ENCODE measurements at regions not wholly inside any gene's neighbourhood (a gene's known extent, or its start where the extent isn't known, plus 50 kb on each side); places are given as distances from the start of the nearest gene placed in this dataset.

DNA sequence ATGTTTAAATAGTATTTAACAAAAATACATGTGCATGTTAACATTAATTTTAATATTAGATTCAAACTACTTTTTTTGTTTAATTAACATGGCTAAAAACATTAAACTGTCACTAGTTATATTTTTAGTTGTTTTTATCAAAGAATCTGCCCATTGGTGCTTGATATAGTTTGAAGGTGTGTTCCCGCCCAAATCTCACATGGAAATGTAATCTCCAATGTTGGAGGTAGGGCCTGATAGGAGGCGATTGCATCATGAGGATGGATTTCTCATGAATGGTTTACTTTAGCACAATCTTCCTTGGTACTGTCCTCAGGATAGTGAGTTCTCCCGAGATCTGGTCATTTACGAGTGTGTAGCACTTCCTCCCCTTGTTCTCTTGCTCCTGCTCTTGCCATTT is 2459.4 kb downstream of the PCDH9 start:
- 93 to 96% methylated on average over 4 of the region's 4 CpGs for WGBS, 2 donors
- H3K9me3 ChIP-seq = no peaks in the 10 kb centered on the region
- no peak for TF ChIP-seq POLR2A (IDR thresholded peaks at IDR 0.05)
- TF ChIP-seq, protein P1, sequence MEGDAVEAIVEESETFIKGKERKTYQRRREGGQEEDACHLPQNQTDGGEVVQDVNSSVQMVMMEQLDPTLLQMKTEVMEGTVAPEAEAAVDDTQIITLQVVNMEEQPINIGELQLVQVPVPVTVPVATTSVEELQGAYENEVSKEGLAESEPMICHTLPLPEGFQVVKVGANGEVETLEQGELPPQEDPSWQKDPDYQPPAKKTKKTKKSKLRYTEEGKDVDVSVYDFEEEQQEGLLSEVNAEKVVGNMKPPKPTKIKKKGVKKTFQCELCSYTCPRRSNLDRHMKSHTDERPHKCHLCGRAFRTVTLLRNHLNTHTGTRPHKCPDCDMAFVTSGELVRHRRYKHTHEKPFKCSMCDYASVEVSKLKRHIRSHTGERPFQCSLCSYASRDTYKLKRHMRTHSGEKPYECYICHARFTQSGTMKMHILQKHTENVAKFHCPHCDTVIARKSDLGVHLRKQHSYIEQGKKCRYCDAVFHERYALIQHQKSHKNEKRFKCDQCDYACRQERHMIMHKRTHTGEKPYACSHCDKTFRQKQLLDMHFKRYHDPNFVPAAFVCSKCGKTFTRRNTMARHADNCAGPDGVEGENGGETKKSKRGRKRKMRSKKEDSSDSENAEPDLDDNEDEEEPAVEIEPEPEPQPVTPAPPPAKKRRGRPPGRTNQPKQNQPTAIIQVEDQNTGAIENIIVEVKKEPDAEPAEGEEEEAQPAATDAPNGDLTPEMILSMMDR (IDR thresholded peaks at IDR 0.05) = no peak
- H3K36me3 ChIP-seq = no peaks in the 10 kb centered on the region
- H3K4me1 ChIP-seq = no peaks in the 10 kb centered on the region
- intact Hi-C loops (cut with DNase I) = no loop called here
- no peak for DNase-seq
- H3K4me3 ChIP-seq (replicated peaks in 1 of 3) = no peak overlapping the region
- no peak overlapping the region for H3K27ac ChIP-seq
- H3K27me3 ChIP-seq = no peaks in the 10 kb centered on the region

DNA sequence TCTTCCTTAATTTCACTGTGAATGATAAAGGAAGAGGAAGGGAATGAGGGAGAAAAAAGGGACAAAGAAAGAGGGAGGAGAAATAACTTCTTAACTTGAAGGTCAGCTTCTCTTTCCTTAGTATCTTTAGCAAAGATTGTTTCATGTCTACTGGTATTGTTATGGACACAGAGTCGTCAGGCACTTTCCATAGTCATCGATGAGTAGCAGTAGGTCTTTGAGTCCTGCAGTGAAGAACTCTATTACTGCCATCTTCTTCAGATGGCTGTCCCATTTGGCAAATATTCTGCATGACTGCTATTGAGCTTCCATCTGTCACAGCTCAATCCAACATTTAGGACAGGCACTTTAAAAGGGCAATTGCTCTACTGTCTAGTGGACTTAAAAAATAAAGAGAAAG is 2463.1 kb downstream of the PCDH9 start:
- H3K27me3 ChIP-seq = no peaks in the 10 kb centered on the region
- H3K27ac ChIP-seq = no peak overlapping the region
- TF ChIP-seq POLR2A (IDR thresholded peaks at IDR 0.05) = no peak
- TF ChIP-seq, protein P1 (IDR thresholded peaks at IDR 0.05) = no peak
- no peaks in the 10 kb centered on the region for H3K4me1 ChIP-seq
- no peak overlapping the region for H3K4me3 ChIP-seq (replicated peaks in 1 of 3)
- 71 to 78% methylated on average over 2 of the region's 2 CpGs for WGBS, 2 donors
- no peaks in the 10 kb centered on the region for H3K9me3 ChIP-seq
- intact Hi-C loops (cut with DNase I) = no loop called here
- no peaks in the 10 kb centered on the region for H3K36me3 ChIP-seq
- DNase-seq = no peak

DNA sequence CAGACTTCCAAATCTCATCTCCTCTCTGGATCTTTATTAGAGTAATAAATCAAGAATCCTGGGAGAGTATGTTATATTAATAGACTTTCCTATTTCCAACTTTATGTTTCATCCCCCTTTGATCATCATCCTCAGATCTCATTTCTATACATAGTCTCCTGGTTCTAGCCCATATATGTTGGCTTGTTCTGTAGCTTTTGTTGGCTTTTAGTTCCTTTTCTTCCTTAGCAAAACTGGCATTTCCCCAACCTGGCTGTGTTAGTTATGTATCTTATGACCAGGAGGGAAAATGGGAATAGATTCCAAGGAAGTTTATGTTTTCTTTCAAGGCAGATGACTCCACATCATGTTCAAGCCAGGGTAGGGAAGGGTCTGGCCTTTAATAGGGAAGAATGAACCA is 2464.5 kb downstream of the PCDH9 start:
- no peak for DNase-seq
- no peak for TF ChIP-seq POLR2A (IDR thresholded peaks at IDR 0.05)
- TF ChIP-seq, protein P1 (IDR thresholded peaks at IDR 0.05) = no peak
- Histone ChIP-seq H3K36me3 (no peaks in the 10 kb centered on the region), H3K4me1 (no peaks in the 10 kb centered on the region), H3K4me3 (replicated peaks in 1 of 3) (no peak overlapping the region), H3K27ac (no peak overlapping the region), H3K27me3 (no peaks in the 10 kb centered on the region), H3K9me3 (no peaks in the 10 kb centered on the region)
- intact Hi-C loops (cut with DNase I) = no loop called here

DNA sequence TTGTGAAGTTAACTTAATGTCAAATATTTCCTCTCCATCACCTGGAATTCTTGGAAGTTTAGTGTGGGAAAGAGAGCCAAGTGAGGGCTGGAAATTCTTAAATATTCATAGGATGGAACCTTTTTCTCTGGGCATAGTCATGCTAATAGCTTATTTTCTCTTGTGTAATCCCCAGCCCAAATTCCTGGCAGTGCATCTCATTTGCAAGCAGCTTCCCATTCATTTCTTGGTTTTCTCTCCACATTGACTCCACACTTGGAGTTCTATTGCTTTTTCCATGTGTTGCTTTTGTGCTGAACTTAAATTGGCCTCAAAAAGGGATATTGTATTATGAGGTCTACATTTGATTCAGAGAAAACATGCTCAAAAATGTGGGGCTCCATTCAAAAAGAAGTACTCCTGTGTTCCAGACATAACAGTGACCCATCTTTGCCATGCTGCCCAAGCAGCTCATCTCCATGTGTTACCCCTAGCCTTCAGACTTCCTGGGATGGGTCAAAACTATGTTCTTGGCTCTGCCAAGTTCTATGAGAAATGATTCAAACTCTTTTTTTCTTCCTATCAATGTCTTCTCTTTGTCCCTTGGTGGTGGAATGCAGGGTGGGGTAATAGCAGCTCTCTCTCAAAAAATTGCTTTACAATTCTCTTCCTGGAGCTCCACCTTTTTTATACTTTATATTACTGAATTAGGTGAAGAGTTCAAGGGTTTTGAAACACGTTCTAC is 2471.5 kb downstream of the PCDH9 start:
- H3K36me3 ChIP-seq = no peaks in the 10 kb centered on the region
- TF ChIP-seq, protein P1 (IDR thresholded peaks at IDR 0.05) = no peak
- TF ChIP-seq POLR2A (IDR thresholded peaks at IDR 0.05) = no peak
- H3K4me3 ChIP-seq (replicated peaks in 1 of 3) = no peak overlapping the region
- intact Hi-C loops (cut with DNase I) = no loop called here
- no peaks in the 10 kb centered on the region for H3K9me3 ChIP-seq
- no peaks in the 10 kb centered on the region for H3K4me1 ChIP-seq
- no peak overlapping the region for H3K27ac ChIP-seq
- DNase-seq = no peak
- 81 to 84% methylated on average over 1 of the region's 1 CpG for WGBS, 2 donors
- no peaks in the 10 kb centered on the region for H3K27me3 ChIP-seq

DNA sequence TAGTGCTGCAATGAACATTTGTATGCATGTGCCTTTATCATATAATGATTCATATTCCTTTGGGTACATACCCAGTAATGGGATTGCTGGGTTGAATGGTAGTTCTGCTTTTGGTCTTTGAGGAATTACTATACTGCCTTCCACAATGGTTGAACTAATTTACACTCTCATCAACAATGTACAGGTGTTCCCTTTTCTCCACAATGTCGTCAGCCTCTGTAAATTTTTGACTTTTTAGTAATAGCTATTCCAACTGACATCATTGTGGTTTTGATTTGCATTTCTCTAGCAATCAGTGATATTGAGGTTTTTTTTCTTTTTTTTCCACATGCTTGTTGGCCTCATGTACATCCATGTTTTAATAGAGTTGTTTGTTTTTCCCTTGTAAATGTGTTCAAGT is 2473.5 kb downstream of the PCDH9 start:
- Histone ChIP-seq H3K4me3 (replicated peaks in 1 of 3) (no peak overlapping the region), H3K9me3 (no peaks in the 10 kb centered on the region), H3K27me3 (no peaks in the 10 kb centered on the region), H3K36me3 (no peaks in the 10 kb centered on the region), H3K27ac (no peak overlapping the region), H3K4me1 (no peaks in the 10 kb centered on the region)
- intact Hi-C loops (cut with DNase I) = no loop called here
- DNase-seq = no peak
- WGBS, 2 donors = 90 to 95% methylated on average over 1 of the region's 1 CpG
- TF ChIP-seq, protein P1 (IDR thresholded peaks at IDR 0.05) = no peak
- no peak for TF ChIP-seq POLR2A (IDR thresholded peaks at IDR 0.05)
